ENCODE measurements at regions not wholly inside any gene's neighbourhood (a gene's known extent, or its start where the extent isn't known, plus 50 kb on each side); places are given as distances from the start of the nearest gene placed in this dataset.

DNA sequence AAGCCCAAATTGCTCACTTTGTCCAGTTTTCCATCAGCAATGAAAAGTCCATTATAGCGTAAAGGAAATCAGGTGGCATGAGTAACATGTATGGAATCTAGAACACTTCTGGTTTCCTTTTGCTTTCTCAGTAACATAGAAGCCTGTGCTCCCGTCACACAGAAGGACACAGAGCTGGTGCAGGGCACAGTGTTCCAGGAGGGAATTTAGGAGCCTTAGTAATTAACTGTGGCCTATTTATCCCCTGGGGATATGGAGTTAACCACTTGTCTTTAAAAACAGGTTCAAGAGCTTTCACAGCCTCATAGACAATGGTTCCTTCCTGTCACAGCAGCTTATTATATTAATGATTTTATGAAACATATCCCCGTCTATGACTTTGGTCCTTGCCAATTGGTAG lies 189.9 kb downstream of the NEBL start:
- TF ChIP-seq, protein P1, sequence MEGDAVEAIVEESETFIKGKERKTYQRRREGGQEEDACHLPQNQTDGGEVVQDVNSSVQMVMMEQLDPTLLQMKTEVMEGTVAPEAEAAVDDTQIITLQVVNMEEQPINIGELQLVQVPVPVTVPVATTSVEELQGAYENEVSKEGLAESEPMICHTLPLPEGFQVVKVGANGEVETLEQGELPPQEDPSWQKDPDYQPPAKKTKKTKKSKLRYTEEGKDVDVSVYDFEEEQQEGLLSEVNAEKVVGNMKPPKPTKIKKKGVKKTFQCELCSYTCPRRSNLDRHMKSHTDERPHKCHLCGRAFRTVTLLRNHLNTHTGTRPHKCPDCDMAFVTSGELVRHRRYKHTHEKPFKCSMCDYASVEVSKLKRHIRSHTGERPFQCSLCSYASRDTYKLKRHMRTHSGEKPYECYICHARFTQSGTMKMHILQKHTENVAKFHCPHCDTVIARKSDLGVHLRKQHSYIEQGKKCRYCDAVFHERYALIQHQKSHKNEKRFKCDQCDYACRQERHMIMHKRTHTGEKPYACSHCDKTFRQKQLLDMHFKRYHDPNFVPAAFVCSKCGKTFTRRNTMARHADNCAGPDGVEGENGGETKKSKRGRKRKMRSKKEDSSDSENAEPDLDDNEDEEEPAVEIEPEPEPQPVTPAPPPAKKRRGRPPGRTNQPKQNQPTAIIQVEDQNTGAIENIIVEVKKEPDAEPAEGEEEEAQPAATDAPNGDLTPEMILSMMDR (IDR thresholded peaks at IDR 0.05): no peak
- no peak for TF ChIP-seq POLR2A (IDR thresholded peaks at IDR 0.05)

Data from gastroesophageal sphincter (tissue), 3 donors.